ENCODE measurements at regions not wholly inside any gene's neighbourhood (a gene's known extent, or its start where the extent isn't known, plus 50 kb on each side); places are given as distances from the start of the nearest gene placed in this dataset.

- Mint-ChIP-seq H3K9me3 (ENCODE audit: low read depth, unreplicated experiment) (no peaks in the 10 kb centered on the region), H3K27me3 (ENCODE audit: unreplicated experiment) (no peaks in the 10 kb centered on the region), H3K36me3 (ENCODE audit: insufficient read depth, unreplicated experiment) (no peaks in the 10 kb centered on the region), H3K4me3 (ENCODE audit: low read depth, unreplicated experiment) (no peak overlapping the region), H3K27ac (ENCODE audit: unreplicated experiment) (no peak overlapping the region), H3K4me1 (ENCODE audit: low read depth, unreplicated experiment) (peaks cover 11% of the 10 kb centered on the region)
- no peak for DNase-seq
- no peak for TF ChIP-seq CTCF (IDR thresholded peaks at IDR 0.05; ENCODE audit: unreplicated experiment)
- intact Hi-C loops (cut with micrococcal nuclease; ENCODE audit: unreplicated experiment): no loop called here
- BruUV-seq (replicated peaks): no TSS peak
- CTCF ChIA-PET: no interaction called here
Observed at GRCh38 chr2:163207693-163208370, 369.3 kb upstream of the KCNH7 start.

GRCh38 chr2:163205589-163206254, 367.2 kb upstream of the KCNH7 start:
- BruUV-seq (replicated peaks): no TSS peak
- Mint-ChIP-seq H3K27me3 (ENCODE audit: unreplicated experiment) (no peaks in the 10 kb centered on the region), H3K36me3 (ENCODE audit: insufficient read depth, unreplicated experiment) (no peaks in the 10 kb centered on the region)

GRCh38 chr2:163200741-163201140, 362.2 kb upstream of the KCNH7 start:
- intact Hi-C loops (cut with micrococcal nuclease; ENCODE audit: unreplicated experiment): no loop called here
- CTCF ChIA-PET: interaction anchor here (1.0 to 1.2 kb wide), 2 partner anchors 9 to 30 kb away, joined by 3 to 4 read pairs; no protein-coding TSS in a partner anchor
- BruUV-seq (replicated peaks): no TSS peak

More at GRCh38 chr2:163205589-163206254, 367.2 kb upstream of the KCNH7 start:
- no peak for TF ChIP-seq CTCF (IDR thresholded peaks at IDR 0.05; ENCODE audit: unreplicated experiment)
- DNase-seq: no peak
- H3K4me3 Mint-ChIP-seq (ENCODE audit: low read depth, unreplicated experiment): no peak overlapping the region
- H3K27ac Mint-ChIP-seq (ENCODE audit: unreplicated experiment): no peak overlapping the region
- CTCF ChIA-PET: no interaction called here
- H3K9me3 Mint-ChIP-seq (ENCODE audit: low read depth, unreplicated experiment): no peaks in the 10 kb centered on the region
- intact Hi-C loops (cut with micrococcal nuclease; ENCODE audit: unreplicated experiment): no loop called here
- H3K4me1 Mint-ChIP-seq (ENCODE audit: low read depth, unreplicated experiment): peaks cover 8% of the 10 kb centered on the region

GRCh38 chr2:163198972-163199371, 360.4 kb upstream of the KCNH7 start:
- Mint-ChIP-seq H3K27me3 (ENCODE audit: unreplicated experiment) (no peaks in the 10 kb centered on the region), H3K4me3 (ENCODE audit: low read depth, unreplicated experiment) (no peak overlapping the region), H3K9me3 (ENCODE audit: low read depth, unreplicated experiment) (peaks cover 3% of the 10 kb centered on the region), H3K4me1 (ENCODE audit: low read depth, unreplicated experiment) (no peaks in the 10 kb centered on the region), H3K27ac (ENCODE audit: unreplicated experiment) (no peak overlapping the region), H3K36me3 (ENCODE audit: insufficient read depth, unreplicated experiment) (no peaks in the 10 kb centered on the region)
- CTCF ChIA-PET: no interaction called here
- intact Hi-C loops (cut with micrococcal nuclease; ENCODE audit: unreplicated experiment): loop anchor here (10.0 kb wide), 1 partner anchor 536 kb away; the partner anchor contains the start of gene FIGN
- no peak for DNase-seq
- TF ChIP-seq CTCF (IDR thresholded peaks at IDR 0.05; ENCODE audit: unreplicated experiment): no peak
- no TSS peak for BruUV-seq (replicated peaks)

More at GRCh38 chr2:163200741-163201140, 362.2 kb upstream of the KCNH7 start:
- Mint-ChIP-seq H3K4me3 (ENCODE audit: low read depth, unreplicated experiment) (no peak overlapping the region), H3K27me3 (ENCODE audit: unreplicated experiment) (no peaks in the 10 kb centered on the region), H3K36me3 (ENCODE audit: insufficient read depth, unreplicated experiment) (no peaks in the 10 kb centered on the region), H3K27ac (ENCODE audit: unreplicated experiment) (no peak overlapping the region), H3K9me3 (ENCODE audit: low read depth, unreplicated experiment) (peaks cover 3% of the 10 kb centered on the region), H3K4me1 (ENCODE audit: low read depth, unreplicated experiment) (no peaks in the 10 kb centered on the region)
- DNase-seq: no peak
- TF ChIP-seq CTCF (IDR thresholded peaks at IDR 0.05; ENCODE audit: unreplicated experiment): no peak

Data from Calu3 (cell line).